ENCODE measurements at regions not wholly inside any gene's neighbourhood (a gene's known extent, or its start where the extent isn't known, plus 50 kb on each side); places are given as distances from the start of the nearest gene placed in this dataset.
"Not testable (repeated sequence)": the region's sequence is repeated elsewhere in the genome, so short reads cannot be mapped to it uniquely, and the experiment has no call there.

DNA sequence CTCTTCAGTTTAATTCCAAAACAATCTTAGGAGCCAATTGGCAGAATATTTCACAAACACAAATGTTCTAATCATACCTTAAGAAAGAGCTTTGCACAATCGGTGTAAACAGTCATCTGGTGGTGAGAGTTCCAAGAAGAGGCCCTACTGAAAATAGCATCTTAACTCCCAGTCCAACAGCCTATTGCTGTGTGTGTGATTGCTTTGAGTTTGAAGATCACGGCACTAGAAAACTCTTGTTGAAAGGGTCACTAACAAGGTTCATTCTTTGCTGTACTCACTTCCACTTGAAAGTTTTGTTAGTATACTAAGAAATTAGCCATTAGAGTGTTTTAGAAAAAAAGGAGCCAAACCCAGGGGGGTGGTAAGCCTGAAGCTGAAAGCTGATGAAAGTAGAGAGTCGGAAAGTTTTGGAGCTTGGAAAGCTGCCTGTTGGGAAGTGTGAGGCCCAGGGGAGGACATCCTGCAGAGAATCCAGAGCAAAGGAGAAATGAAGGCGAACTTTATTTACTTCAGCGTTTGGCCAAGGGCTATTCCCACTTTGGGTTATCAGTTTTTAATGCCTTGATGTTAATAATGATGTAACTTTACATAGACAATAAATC lies 180.3 kb upstream of the GHR start:
- peak; percentile 69 for DNase-seq (ENCODE audit: low read depth)

DNA sequence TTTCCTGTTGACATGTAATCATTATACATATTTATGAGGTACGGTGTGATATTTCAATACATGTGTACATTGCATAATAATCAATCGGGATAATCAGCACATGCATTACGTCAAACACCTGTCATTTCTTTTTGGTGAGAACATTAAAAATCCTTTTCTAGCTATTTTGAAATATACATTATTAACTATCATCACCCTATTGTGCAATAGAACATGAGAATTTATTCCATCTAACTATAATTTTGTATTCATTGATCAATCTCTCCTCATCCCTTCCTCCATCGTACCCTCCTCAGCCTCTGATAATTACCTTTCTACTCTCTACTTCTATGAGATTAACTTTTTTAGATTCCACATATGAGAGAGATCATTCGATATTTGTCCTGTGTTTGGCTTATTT lies 170.9 kb upstream of the GHR start:
- no peak for DNase-seq (ENCODE audit: low read depth)

DNA sequence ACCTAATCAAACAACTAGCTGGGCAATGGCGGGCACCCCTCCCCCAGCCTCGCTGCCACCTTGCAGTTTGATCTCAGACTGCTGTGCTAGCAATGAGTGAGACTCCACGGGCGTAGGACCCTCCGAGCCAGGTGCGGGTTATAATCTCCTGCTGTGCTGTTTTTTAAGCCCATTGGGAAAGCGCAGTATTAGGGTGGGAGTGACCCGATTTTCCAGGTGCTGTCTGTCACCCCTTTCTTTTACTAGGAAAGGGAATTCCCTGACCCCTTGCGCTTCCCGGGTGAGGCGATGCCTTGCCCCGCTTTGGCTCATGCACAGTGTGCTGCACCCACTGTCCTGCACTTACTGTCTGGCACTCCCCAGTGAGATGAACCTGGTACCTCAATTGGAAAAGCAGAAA lies 163.3 kb upstream of the GHR start:
- DNase-seq (ENCODE audit: low read depth) = not testable (repeated sequence)

DNA sequence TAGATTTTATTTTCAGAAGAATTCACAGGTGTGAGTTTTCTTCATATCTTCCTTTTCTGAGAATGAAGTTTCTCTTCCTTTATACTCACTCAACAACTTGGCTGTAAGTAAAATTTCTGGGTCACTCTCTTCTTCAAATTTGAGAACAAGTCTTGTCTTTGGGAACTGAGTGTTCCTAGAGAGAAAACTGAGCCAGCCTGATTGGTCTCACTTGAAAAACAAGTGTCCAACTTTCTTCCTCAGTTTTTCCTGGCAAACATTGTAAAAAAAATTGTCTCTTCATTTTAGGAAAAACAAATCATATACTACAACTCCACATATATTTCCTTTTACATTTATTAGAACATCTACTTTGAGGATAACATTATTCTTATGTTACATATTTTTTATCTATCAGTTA lies 156.1 kb upstream of the GHR start:
- no peak for DNase-seq (ENCODE audit: low read depth)

DNA sequence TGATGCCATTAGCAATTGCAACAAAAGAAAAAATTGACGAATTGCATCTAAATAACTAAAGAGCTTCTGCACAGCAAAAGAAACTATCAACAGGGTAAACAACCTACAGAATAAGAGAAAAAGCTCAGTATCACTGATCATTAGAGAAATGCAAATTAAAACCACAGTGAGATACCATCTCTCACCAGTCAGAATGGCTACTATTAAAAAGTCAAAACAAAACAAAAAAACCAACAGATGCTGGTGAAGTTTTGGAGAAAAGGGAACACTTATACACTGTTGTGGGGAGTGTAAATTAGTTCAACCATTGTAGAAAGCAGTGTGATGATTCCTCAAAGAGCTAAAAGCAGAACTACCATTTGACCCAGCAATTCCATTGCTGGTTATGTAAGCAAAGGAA lies 155.1 kb upstream of the GHR start:
- not testable (repeated sequence) for DNase-seq (ENCODE audit: low read depth)

DNA sequence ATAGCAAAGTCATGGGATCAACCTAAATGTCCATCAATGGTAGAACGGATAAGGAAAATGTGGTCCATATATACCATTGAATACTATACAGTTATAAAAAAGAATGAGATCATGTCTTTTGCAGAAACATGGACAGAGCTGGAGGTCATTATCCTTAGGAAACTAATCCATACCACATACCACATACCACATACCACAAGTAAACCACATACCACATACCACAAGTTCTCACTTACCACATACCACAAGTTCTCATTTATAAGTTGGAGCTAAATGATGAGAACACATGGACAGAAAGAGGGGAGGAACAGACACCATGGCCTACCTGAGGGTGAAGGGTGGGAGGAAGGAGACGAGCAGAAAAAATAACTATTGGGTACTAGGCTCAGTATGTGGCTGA lies 154.6 kb upstream of the GHR start:
- DNase-seq (ENCODE audit: low read depth) = peak; percentile 60

DNA sequence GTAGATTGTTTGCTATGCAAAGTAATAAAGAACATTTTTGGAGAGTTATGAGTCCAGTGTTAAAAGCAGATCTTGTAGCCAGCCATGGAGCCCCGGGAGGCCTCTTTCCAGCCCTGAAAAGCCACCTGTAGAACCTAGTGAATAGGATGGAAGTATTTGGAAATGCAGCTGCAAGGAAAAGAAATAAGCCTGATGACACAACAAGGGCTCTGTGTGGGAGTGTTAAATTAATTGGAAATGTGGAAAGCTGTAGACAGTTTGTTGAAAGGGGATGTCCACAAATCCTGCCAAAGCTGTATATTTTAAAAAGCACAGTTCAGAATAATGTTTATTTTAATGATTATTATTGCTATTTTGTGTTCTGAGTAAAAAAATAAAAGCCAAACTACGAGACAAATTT lies 152.5 kb upstream of the GHR start:
- no peak for DNase-seq (ENCODE audit: low read depth)

DNA sequence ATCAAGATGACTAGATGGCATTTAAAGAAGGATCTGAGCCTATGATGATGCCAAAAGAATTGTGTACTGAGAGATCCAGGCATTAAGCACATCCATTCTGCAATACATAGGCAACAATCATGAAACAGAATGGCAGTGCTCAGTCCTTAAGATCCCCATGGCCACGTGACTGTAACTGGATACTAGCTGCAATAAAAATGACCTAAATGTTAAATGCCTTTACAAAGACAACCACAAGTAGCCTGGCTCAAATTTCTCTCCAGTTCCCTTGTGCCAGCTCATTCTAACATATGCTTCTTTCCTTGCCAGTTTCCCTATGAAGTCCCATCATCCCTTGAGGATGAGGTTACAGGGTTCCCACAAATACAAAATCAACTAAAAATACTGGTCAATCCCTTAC lies 148.3 kb upstream of the GHR start:
- DNase-seq (ENCODE audit: low read depth) = peak; percentile 87

DNA sequence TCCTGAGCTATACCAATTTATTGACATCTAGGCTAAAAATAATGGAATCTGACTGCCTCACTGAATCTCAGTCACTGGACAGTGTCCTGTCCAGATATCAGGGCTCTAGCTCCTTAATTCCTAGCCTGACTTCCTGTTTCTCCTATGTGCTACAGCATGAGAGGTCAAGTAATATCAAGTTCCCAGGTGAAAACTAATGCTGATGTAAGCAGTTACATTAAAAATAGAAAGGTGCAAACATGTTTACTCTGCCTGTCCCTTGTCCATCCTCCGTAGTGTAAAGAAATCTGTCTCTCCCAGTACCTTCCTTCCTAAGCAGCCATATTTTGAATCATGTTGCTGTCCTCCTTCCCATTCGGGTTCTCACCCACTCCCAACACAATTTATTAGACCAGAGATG lies 145.9 kb upstream of the GHR start:
- DNase-seq (ENCODE audit: low read depth) = no peak

DNA sequence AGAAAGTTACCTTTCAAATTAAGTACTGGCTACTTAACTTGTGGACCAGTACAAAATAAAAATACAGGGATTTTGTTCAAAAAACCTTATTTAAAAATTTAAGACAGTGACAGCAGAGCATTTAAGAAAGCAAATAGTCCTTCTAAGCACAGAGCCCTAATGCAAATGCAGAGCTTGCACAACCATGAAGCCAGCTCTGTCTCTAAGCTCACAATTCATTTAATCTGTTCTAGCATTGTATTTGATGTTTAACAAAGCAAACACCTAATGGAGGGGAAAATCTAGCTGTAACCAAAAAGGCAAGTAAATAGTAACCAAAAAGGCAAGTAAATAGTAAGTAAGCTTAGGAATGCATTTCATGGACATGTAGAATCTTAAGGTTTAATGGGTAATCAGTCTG lies 138.7 kb upstream of the GHR start:
- no peak for DNase-seq (ENCODE audit: low read depth)

DNA sequence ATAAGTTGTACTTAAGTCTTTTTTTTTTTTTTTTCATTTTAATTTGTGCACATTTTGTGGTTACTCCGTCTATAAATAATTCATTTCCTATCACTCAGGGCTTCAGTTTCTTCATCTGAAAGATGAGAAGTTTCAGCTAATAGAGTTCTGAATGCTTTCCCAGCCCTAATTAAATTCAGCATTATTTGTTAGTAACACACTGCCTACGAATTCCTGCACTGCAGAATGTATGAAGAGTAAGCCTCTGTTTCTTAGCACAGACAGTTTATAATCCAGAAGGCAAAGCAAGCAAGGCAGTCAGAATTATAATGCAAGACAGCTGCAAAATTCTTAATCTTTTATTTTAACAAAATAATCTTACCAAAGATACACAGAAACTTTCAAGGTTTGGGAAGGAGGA lies 138.0 kb upstream of the GHR start:
- peak; percentile 3 for DNase-seq (ENCODE audit: low read depth)

DNA sequence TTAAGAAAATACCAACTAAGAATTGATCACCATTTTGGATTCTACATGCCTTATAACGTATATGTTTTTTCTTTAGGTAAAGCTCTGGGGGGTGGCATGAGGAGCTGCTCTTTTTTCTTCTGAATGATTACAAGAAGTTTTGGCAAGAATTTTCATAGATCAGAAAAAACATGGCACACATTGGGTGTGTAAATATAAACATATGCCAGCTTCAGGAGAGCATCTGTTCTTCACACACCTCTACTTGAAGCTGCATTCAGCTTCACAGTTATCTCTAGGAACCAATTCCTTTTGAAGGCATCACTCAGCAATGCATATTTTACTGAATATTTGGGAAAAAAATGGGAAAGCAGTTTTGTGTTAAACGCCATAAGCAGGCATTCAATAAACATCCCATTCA lies 122.7 kb upstream of the GHR start:
- DNase-seq (ENCODE audit: low read depth) = no peak

DNA sequence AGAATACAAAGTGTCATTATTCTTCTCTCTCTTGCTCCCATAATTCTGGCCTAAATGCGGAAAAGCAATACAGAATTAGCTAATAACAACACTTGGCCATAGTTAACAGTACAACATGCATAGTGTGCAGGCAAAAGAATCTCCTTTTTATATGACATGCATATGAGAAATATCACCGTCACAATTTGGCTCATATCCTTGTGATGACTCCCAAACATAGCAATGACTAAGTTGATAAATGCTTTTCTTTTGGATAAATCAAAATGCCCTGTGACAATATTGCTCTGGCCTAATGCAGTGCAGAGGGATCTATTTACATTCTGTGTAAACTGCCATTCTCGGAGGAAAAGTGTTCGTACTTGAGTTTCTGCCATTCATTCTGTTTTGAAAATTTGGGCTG lies 121.9 kb upstream of the GHR start:
- peak; percentile 73 for DNase-seq (ENCODE audit: low read depth)

DNA sequence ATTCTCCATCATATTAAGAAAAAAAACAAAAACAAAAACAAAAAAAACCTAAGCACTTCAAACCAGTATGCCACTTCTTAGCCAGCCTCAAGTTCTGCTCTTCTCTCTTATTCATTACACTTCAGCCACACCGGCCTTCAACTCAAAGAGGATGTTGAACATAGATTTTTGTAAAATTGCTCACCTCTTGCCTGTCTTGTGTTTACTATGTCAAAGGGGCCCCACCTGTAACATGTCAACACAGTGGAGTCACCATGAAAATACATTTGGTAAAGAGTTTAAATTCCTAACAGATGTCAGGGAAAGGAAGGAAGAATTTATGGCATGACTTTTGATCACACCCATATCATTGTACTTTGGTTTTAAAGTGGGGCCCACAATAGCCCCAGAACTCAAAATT lies 121.1 kb upstream of the GHR start:
- no peak for DNase-seq (ENCODE audit: low read depth)

DNA sequence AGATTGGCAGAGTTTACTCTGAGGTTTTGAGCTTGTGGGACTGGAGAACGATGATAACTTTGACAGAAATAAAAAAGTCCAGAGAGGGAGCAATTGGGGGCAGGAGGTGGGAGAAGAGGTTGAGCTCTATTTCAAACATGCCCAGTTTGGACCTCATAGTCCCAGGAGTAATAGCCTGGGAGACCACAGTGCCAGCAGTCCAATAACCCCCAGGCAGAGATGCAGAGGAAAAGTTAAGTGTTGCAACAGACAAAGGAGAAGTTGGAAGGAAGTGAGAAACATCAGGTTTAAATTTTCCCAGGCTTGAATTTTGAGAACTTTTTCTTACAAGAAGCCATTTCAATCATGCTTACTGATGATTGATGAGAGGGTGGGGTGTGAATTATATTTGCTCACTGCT lies 117.0 kb upstream of the GHR start:
- DNase-seq (ENCODE audit: low read depth) = peak; percentile 65

DNA sequence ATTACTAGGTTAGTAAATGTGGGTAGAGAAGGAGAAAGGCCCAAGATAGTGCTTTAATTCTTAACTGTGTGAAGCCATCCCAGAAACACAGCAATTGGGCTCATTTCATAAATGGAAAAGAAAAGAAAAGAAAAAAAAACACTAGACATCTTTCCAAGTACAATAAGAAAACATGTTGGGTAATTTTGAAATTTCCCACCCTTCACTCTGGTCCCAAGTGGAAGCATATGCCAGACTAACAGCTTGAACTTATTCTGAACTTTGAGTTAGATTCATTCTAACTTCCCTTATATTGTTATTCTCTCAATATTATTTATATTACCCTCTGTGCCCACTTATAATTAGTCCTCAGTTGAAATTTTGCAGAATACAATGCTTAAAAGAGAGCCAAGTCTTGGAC lies 113.4 kb upstream of the GHR start:
- peak; percentile 30 for DNase-seq (ENCODE audit: low read depth)

DNA sequence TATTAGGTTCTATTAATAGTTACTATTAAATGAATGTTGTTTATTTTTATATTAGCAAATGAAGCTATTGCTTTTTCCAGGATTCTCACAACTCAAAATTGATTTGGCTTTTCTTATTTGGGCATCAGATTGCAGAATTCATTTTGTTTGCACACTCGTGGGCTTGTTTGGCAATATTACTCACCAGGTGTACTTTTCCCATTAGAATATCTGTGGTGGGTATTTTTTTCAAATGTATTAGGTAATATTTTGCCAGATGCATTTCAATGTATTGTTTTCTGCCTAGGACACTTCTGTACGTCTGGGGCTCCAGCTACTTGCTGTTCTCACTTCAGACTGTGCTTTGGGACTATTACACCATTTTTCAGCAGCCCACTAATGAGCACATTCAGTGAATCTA lies 108.0 kb upstream of the GHR start:
- DNase-seq (ENCODE audit: low read depth) = no peak

DNA sequence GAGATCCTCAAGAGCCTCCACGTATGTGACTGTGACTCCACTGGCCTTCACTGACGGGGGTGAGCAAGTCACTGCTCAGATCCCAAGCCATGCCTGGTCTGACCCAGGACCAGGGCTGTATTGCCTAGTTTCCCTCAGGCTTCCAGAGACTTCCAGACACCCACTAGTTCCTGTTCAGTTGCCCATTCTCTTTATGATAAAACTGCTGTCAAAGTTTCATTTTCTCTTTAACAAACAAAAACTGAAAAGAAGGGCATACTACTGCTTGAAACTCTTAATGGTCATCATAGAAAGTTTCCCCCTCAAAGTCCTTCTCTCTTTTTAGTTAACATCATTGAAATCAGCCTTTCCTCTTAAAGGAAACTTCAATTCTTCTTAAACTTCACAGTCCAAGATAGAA lies 105.7 kb upstream of the GHR start:
- DNase-seq (ENCODE audit: low read depth) = no peak

DNA sequence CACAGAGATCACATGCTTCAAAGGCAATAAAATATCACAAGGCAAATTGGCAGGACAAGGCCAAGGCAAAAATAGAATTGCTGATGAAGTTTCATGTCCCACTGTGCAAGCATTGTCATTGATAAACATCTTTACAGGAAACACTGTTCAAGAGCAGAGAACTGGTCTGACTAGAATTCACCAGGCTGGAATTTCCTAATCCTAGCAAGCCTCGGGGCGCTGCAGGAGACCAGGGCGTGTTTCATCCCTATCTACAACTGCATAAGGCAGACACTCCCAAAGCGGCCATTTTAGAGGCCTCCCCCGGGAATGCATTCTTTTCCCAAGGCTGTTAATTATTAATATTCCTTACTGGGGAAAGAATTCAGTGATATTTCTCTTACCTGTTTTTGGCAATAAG lies 103.7 kb upstream of the GHR start:
- DNase-seq (ENCODE audit: low read depth) = not testable (repeated sequence)

DNA sequence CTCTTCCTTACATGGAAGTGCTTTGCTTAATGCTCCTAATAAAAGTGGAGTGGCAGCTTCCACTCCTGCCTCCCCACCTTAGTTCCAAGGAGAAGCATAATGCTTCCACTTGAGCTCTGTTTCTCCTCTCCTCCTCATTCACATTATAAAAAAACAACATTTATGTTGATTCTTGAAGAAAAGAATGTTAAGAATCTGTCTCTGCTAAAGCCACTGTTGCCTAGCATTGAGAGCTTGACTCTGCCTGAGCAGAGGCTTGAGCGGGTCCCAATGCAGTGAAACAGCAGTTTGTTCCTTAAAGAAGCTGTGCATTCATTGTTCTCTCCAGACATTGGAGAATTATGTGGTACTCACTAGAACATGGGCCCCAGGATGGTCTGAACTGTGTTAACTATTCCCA lies 101.5 kb upstream of the GHR start:
- no peak for DNase-seq (ENCODE audit: low read depth)

DNA sequence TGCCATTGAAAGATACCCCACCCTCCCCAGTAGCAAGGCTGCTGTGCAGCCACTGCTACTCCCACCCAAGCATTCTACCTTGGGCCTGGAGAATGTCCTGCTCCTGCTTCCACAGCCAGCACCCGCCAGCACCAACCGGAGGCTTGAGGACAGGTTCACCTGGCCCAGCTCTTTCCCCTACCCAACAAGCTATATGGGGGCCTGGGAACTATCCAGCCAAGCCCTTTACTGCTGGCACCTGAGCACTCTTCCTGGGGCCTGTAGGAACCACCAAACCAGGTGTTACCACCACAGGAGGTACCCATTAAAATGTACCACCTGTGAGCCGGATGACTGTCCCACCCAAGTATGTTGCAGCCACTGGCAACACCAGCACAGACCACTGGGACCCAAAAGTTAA lies 86.1 kb upstream of the GHR start:
- no peak for DNase-seq (ENCODE audit: low read depth)

DNA sequence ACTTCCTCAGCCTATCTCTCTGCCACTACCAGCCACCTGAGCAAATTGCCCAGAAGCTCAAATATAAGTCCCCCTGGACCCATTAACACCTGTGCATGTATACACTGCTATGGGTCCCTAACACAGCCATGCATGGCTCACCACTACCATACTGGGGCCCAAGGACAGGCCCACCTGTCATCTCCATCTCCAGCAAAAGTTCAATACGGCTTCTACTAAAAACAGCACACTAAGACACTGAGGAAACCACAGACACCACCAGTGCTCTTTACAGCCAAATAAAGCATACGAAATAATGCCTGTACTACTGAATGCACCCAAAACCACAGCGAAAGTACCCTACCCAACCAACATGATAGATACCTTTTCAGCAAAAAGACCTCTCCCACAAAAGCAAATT lies 85.6 kb upstream of the GHR start:
- DNase-seq (ENCODE audit: low read depth) = no peak

DNA sequence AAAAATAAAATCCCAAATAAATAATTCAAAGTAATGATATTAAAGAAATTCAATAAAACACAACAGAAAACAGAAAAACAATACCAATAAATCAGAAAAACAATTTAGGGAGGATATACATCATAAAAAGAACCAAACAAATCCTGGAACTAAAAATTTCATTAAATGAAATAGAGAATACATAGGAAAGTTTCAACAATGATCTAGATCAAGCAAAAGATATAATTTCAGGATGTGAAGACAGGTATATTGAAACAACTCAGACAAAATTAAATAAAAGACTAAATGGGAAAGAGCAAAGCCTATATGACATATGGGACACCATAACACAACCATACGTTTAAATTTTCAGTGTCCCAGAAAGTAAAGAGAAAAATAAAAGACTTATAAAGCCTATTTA lies 85.1 kb upstream of the GHR start:
- no peak for DNase-seq (ENCODE audit: low read depth)

DNA sequence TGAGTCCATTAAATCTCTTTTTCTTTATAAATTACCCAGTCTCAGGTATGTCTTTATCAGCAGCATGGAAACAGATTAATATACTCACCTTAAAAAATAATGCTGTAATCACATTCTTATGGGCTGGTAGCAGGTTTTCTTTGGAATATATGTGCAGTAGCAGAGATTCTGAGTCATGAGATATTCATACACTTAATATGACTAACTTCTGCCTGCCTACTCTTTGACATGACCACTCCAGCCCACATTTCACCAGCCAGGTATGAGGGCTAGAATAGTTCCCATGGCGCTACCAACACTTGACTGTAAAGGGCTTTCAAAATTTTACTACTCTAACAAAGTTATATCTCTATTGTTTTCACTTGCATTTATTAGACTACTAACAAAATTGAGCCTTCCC lies 74.1 kb upstream of the GHR start:
- DNase-seq (ENCODE audit: low read depth) = no peak

DNA sequence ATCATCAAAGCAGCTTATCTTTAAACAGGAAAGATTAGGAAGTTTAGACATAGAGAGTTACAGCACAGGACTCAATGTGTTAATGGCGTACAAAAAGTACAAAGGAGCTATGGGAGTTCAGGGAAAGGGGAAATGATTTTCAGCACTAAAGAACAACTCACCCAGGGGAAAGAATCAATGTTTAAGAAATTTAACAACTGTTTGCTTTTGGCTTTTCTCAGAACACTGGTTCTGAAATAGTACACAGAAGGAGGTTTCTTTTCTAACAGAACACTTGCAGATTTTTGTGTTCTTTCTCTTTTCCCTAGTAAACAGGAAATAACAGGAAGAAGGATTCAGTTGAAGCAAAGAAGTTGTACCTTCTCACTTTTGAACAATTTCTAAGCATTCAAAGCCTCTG lies 71.3 kb upstream of the GHR start:
- no peak for DNase-seq (ENCODE audit: low read depth)
